Activated CD8-positive, alpha-beta memory T cell treated with anti-CD3 and anti-CD28 coated beads for 48 hours (primary cell): ENCODE measurements at regions not wholly inside any gene's neighbourhood (a gene's known extent, or its start where the extent isn't known, plus 50 kb on each side); places are given as distances from the start of the nearest gene placed in this dataset.

Source experiments
- DNase-seq, 3 experiments: peaks; one replicate each; pipeline ENCODE4 v3.0.0-alpha.2; 2020; ENCODE audit warnings: low read depth in 2 of 3, low spot score in 2 of 3

DNA sequence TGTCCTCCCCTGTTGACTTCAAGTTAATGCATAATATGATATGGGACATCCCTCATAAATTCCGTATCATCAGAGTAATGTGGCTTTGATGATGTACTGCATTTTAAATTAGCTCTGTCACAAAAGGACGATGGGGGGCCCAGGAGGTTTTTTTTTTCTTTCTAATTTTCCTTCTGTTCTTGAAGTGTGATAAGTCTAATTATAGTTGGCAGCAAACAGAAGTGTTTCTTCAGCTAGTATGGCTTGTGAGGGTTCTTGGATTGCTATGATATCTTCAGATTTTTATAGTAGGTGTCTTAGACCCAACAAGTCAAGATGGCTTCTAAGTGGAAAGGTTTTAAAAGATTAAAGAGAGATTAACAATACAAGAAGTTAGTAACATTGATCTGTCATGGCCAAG is 796.2 kb upstream of the RBFOX1 start:
- DNase-seq, result no peak

DNA sequence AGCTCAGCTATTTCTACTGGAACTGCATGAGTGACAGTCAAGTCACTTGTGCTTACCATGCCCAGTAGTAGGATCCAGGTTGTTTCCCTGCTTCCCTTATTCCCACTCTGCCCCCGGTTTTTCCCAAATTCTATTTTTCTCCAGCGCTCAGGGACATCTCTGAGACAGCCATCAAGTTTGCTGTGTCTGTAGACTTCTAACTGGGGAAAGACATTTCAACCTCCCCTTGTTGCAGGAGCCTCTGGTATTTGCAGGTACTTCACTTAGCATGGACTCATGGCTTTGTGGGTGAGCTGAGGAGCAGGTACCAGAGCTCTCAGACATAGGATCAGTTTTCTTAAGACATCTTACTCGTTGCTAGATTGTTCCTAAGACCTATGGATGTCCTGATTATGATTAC is 801.6 kb upstream of the RBFOX1 start:
- DNase-seq, result no peak

DNA sequence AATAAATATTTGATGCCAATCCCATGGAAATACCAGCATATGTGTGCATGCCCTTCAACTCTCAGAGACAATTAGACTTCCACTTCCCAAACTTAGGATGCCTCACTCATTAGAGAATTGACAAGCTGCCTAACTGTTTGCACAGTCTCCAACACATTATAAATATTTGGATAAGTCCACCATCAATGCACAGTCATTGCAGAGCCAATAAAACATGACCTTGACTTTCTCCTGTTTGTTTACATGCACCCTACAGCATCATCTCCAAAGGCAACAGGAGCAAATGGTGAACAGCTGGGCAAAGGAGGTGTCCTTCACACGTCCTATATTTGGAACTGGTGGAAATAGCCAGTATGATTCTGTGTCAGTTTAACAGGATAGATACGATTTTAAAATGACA is 804.4 kb upstream of the RBFOX1 start:
- no peak for DNase-seq

DNA sequence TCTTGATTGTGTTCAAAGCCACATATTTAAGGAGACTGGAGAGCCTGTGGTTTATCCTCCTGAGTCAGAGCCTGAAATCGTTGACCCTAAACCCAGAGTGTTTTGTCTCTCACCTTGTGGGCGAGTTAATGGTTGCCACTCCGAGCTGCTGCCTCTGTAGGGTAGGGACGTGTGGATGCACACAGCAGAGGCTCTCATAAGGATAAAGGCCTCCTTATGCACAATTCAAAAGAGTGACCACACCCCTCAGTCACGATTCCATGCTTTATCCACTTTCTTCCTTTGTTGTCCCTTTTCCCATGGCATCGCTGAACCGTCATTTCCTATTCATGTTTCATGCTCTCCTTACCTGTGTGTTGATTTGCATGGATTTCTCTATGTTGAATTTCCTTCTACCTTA is 805.0 kb upstream of the RBFOX1 start:
- no peak for DNase-seq

DNA sequence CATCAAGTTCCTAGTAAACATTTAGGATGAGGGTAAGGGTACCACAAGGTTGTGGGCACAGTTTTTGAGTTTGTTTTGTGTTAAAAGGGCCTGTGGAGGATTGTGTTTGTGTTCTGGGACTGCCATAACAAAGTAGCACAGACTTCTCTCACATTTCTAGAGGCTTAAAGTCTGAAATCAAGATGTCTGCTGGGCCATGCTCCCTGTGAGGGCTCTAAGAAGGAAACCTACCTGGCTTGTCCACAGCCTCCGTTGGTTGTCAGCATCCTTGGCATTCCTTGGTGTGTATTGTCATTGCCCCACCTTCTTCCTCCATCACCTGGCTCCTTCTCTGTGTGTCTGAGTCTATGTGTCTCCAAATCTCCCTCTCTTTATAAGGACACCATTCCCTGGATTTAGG is 808.1 kb upstream of the RBFOX1 start:
- no peak for DNase-seq

DNA sequence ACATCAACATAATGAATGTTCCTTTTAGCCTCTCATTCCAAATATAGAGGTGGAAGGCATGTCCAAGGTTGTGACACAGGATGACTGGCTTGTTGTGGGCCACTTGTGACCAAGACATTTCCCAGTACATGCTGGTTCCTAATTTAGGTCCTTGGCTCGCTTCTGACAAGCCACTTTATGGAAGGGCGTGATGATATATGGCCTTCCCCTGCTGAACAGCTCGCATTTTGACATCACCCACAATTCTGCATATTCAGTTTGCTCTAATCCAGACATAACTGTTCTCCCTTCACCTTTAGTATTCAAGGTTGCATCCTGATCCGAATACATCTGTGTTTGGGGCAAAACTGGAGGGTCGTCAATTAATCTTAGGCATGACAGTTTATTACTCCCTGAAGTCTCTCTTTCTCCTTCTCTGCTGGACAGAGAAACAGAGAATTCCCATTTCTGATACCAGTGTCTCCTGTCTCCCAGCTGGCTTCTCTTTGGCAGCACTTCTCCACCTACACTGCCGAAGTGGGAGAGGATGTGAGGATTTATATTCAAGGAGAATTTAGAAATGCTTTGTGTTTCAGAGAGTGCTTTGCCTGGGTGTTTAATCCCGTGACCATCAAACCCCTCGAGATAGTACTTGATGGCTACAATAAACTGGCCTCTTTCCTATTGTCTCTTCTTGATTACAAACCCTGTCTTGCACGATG is 815.5 kb upstream of the RBFOX1 start:
- DNase-seq, result no peak

DNA sequence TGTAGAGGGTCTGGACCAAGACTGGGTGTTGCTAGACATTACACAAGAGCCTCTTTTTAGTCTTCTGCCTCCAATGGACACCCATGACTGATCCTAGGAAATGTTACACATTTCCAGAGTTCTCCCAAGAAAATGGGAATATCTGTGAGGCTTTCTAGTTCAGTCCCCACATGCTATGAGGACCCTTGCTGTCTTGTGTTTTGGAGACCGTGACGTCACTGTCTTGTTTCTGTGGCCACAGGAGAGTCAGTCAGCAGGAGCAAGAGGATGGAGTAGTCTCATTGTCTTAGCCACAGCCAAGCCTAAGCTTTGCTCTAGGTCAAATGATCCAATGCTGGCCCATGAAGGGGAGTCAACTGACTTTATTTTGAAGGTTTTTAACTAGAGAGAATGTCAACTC is 820.1 kb upstream of the RBFOX1 start:
- no peak for DNase-seq

DNA sequence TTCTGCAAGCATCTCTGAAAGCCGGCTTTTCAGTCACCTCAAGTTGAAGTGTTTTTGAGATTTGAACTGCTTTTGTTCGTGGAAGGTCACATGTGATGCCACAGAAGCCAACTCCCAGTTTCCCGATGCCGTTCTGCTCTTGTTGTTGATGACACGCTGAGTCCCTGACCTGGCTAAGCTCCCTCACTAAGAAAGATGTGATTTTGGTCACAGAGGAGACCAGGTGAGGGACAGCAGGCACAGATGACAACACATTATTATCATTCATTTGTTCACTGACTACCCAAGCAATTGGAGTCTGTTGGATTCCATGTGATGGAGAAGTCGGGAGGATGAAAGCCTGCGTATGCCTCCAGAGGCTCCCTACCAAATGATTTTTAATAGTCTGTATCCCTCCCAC is 822.4 kb upstream of the RBFOX1 start:
- DNase-seq, result no peak

DNA sequence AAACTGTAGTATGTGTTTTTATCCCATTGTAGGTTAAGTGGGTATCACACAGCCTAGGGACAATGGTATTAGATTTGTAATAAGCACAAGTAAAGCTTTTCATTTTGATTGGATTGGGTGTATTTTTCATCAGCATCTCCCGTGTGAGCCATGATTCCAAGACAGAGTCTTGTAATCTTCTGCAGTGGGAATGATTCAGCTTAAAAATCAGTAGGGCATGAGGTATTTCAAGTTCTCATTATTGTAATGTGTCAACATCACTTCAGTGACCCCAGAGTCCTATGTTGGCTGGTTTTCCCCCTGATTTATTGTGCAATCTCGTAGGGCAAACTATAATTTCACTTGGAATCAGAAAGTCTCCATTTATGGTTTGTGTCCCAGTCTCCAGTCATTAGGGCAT is 833.2 kb upstream of the RBFOX1 start:
- DNase-seq, result no peak

DNA sequence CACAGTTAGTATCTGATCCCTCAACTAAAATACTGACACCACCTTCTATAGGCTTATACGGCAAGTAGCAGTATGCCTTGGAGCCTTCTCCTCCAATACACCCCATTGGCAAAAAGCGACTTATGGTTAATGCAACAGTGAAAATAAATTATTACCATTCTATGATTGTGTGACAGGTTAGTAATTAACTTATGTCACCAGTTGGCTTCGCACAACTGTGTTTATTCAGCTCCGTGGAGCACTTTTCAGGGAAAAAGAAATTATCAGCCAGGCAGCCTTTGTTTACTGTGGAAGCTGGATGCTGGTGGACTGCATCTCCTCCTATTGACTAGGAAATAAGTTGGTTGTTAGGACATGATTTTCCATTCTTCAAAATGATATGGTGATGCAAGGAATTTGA is 833.8 kb upstream of the RBFOX1 start:
- DNase-seq, result no peak

DNA sequence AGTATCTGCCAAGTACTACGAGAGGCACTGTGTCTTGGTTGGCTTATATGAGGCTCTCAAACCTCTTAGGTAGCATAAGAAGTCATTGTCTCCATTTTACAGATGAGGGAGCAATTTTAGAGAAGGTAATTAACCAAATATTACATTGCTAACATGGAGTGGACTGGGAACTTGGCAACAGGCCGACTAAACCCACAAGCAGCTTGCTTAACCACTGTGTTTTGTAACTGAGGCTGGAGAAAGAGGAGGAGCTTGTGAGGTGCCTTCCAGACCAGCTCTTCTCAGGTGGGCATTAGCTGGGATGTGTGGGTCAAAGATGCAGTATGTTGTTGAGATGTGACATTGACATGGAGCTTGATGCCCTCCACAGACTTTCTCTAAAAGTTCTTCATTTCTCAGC is 835.6 kb upstream of the RBFOX1 start:
- no peak for DNase-seq

DNA sequence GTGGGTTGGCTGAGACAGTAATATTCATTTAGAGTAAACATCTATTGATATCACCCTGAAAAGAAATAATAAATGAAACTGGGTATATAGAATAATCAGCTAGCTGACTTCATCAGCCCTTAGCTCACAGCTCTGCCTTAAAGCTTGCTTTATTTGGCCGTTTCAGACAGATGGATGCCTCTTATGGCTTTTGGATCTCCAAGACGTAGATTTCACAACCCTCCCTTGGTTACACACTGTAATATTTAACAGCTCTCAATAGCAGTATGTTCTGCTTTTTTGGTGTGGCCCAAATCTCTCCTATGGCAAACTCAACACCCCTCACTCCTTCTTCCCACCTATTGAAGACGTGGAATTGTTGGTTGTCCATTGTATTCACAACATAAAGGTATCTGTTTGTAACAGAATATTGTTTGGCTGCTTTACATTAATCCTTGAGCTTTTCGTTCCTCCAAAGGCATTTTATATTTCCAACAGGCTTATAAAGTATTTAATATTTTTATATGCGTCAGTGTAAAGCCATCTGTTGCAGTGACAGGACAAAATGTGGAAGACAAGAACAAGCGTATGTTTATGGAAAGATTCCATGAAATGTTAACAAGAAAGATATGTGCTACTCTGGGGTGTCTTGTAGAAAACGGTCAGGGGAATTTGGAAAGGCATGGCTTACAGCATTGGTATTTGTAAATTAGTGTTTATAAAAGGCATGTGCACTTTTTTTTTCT is 837.0 kb upstream of the RBFOX1 start:
- no peak for DNase-seq

DNA sequence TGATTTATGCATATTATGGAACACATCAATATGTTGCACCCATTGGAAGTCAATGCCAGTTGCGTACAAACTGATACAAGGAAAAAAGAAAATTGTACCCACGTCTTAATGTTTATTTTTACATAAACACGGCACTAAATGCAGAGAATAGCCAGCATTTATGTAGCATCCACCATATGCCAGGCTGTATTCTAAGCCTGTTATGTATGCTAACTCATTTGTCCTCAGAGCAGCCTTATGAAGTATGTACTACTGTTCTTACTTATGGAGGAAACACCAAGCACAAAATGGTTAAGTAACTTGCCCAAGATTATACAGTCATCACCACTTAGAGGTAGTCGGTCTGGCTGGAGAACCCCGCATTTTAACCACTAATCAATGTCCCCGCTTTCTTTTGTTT is 837.9 kb upstream of the RBFOX1 start:
- no peak for DNase-seq

DNA sequence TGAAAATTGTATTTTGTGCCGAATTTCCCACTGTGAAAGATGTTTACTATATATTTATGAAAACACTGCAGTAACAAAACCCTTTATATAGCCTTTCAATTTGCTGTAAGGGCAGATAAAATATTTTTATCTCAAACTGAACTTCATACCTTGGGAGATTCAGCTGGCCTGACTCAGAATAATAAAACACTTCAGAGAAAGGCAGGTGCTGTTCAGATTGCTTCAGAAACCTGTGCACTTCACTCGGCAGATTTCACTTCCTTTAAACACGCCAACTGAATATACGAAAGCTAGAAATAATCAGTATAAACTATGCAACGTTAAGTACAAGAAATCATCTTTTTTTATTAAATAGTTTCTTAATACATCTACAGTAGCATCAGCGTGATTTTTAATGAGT is 839.1 kb upstream of the RBFOX1 start:
- DNase-seq, result no peak

DNA sequence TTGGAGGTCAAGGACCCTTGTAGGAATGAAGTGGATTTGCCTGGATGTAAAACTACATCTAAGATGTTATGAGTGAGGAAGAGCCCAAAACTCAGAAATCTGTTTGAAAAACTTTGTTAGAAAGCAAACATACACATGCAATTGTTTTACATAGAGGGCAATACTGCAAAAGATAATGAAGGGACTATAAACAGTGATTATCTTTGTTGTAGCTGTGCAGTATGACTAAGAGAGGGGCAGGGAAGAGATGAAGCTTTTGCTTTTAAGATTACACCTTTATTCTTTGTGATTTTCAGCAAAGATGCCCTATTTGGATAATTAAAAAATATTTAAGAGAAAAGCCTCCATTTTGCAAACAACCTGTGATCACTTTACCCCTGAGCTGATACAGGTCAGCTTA is 839.9 kb upstream of the RBFOX1 start:
- no peak for DNase-seq

DNA sequence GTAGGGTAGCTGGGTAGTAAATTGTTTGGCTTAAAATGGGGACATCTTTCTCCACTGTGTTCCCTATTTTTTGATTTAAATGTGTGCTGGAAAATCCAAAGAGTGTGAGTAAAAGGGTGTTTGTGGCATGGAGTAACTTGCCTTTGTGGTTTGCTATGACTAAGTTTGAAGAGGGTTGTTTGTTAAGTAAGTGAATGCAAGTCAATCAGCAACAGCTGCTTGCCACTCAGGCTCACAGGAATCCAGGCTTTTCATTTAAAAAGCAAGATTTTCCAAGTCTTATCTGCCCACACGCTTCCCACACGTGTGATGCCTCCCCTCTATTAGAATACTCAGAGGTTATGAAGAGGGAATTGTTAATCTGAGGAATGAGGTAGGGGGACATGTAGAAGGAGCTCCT is 847.7 kb upstream of the RBFOX1 start:
- no peak for DNase-seq

DNA sequence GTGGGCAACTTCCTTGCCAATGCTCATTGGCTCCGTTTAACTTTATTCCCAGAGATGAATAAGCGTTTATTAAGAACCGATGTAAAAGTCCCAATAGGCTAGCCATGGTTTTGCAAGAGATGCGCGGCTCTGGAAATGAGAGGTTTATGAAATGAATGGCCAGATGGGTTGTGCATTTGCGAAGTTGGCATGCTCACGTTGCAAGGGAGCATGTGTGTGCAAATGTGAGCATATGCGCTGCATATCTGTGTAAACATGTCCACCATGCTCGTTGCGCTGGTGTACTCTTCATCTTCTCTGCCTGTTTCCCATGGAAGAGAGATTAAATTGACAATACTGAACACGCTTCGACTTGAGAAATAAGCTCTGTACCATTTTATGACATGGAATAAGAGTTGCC is 848.6 kb upstream of the RBFOX1 start:
- DNase-seq, result no peak

DNA sequence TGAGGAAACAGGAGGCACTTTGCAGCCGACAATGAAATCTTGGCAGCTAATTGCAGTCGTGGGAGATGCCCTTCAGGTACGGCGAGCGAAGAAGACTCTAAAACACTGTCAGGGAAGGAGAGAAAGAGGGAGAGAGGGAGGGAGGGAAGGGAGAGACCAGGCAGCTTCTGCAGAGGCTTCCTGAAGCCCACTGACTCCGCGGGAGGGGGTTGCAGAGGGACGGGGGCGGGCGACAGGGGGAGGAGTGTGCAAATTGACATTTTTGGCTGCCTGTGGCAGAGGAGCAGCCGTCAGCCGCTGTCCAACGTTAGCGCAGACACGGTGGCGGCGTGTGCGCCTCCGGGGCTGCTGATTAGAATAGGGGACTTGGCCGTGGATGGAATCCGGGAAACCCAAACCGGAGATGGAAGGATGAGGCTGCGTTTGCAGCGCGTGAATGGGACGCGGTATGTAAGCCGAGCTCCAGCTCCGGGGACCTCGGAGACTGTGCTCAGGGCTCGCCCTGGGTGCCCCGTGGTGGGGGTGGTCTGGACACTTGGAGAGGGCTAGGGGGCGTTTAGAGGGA is 849.1 kb upstream of the RBFOX1 start:
- DNase-seq, result no peak

DNA sequence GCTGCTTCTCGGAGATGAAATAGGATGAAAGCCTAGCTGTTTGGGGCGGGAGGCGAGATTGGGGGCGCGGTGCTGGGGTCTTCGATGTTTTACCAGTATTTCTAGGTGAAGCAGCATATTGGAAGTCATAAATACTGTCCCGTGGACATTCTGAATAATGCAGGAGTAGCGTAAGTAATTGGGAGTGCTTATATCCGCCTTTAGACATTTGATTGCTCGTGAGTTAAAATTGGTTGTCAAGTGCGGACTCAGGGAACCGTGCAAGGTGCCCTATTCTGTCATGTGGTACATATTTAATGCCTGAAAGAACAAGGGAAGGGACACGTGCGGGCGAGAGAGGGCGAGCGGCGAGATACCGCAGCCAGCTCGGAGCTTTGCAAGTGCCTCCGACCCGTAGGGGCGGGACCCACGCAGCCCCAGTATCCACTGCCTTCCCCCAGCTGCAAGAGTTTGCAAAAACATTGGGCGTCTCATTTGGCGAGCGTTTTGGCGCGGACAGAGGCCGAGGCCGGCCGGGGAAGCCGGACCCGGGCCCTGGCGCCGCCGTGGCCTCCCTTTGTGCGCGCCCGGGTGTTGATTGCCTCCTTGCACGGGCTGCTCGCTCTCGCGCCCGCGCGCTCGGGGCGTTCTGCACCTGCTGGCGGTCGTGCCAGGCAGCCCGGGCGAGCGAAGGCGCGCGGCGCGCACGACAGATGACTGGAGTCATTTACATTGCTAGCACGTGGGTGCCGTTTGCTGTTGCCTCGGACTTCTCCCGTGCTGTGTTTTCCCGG is 849.8 kb upstream of the RBFOX1 start:
- no peak for DNase-seq

DNA sequence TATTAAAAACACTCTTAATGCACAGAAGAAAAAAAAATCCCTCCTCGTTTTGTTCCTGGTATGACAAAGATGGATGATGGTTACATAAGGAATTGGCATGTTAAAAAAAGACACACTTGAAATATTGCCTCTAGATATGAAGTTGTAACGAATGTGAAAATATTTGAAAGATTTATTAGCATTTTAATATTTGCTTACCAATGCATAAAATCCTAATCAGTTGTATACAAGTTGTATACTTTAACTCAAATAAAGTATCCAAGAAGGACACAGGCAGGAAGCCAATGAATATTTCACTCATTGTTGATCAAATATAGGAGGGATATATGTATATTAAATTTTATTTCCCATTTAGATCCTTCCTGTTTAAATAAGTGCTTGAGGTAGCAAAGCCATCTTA is 850.8 kb upstream of the RBFOX1 start:
- no peak for DNase-seq

DNA sequence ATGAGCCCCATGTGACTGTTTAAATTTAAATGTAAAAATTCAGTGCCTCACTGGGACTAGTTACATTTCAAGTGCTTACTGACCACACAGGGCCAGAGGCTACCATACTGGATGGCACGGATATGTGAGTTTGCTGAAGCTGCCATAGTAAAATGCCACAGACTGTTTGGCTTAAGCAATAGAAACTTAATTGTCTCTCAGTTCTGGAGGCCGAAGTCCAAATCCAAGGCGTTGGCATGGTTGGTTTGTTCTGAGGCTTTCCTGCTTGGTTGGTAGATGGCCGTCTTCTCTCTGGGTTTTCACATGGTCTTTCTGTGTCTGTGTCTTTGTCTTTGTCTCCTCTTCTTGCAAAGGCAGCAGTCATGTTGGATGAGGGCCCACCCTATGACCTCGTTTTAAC is 878.9 kb upstream of the RBFOX1 start:
- DNase-seq, result no peak
